Breast epithelium (tissue), 4 donors: ENCODE measurements at regions not wholly inside any gene's neighbourhood (a gene's known extent, or its start where the extent isn't known, plus 50 kb on each side); places are given as distances from the start of the nearest gene placed in this dataset.

Experiments used
- DNase-seq, 2 donors: peaks; one replicate each; pipeline ENCODE4 v3.0.0-alpha.2; 2019; ENCODE audit warnings: low spot score in 2 of 2
- H3K27ac ChIP-seq, 2 donors: fragments of 200-600 bp; sonication (generic) in 1 of 2; one replicate each; pipeline ENCODE4 v1.5.1; 2016 to 2019; ENCODE audit warnings: mild to moderate bottlenecking in 1 of 2
- H3K27me3 ChIP-seq, 2 donors: fragments of 200-600 bp; sonication (generic) in 1 of 2; one replicate each; pipeline versions ENCODE4 v1.5.1 to v1.6.0; 2017 to 2019; ENCODE audit warnings: control low read depth in 1 of 2, mild to moderate bottlenecking in 1 of 2
- H3K36me3 ChIP-seq: fragments of 200-600 bp; one replicate; pipeline ENCODE4 v1.5.1; 2019
- H3K4me1 ChIP-seq, 2 donors: fragments of 200-600 bp; sonication (generic); one replicate each; pipeline ENCODE4 v1.5.1; 2016 to 2019; ENCODE audit warnings: control low read depth in 1 of 2
- H3K4me3 ChIP-seq, 3 donors: fragments of 200-600 bp; sonication (generic); 1 replicate in 2 of 3; 2 replicates in 1 of 3; pipeline ENCODE4 v1.5.1; 2016 to 2019; ENCODE audit warnings: mild to moderate bottlenecking in 3 of 3, moderate library complexity in 2 of 3
- H3K9me3 ChIP-seq, 2 donors: fragments of 200-600 bp; sonication (generic) in 1 of 2; one replicate each; pipeline ENCODE4 v1.5.1; 2016 to 2019; ENCODE audit warnings: control low read depth in 1 of 2
- POLR2A ChIP-seq: fragments of 450-650 bp; IDR thresholded peaks from one replicate; pipeline ENCODE4 v1.6.1; 2016; ENCODE audit warnings: antibody characterized with exemption, mild to moderate bottlenecking, moderate library complexity
- POLR2AphosphoS5 ChIP-seq, 3 donors: sonication (generic); formaldehyde crosslinking; IDR thresholded peaks; one replicate each; pipeline ENCODE4 v1.6.1; 2017; ENCODE audit warnings: antibody characterized with exemption in 3 of 3
- intact Hi-C: fragments of 100-400 bp; cut with DNase I; formaldehyde crosslinking; loops from one replicate; pipeline ENCODE4 v1.15.1; 2023; ENCODE audit warnings: low total_unique reads
- TF ChIP-seq, protein P1 (sequence below), 3 donors: fragments of 450-650 bp; IDR thresholded peaks; one replicate each; pipeline ENCODE4 v1.5.1; 2016 to 2017; ENCODE audit warnings: antibody characterized with exemption in 3 of 3, mild to moderate bottlenecking in 3 of 3, moderate library complexity in 3 of 3

DNA sequence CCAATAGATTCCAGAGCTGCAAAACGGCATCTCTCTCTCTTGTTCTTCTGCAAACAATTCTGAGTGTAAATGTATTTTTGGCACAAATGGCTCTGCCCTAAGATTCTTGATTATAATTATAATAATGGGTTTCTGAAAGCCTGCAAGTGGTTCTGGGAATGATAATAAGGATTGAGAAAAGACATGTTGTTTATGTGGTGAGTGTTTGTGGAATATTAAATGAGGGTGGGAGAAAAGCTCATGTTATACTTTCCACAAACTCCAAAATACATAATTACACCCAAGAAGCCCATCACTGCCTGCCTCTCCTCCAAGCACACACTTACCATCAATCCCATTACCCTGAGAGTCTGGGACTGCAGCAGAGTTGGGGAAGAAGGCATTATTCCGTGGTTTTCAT, 460.0 kb upstream of the BRINP1 start:
- intact Hi-C loops: no loop called here
- Histone ChIP-seq H3K27ac (no peak overlapping the region), H3K4me3 (no peak overlapping the region), H3K36me3 (no peaks in the 10 kb centered on the region), H3K4me1 (no peaks in the 10 kb centered on the region), H3K27me3 (no peaks in the 10 kb centered on the region), H3K9me3 (no peaks in the 10 kb centered on the region)
- no peak for TF ChIP-seq POLR2A
- TF ChIP-seq, protein P1, sequence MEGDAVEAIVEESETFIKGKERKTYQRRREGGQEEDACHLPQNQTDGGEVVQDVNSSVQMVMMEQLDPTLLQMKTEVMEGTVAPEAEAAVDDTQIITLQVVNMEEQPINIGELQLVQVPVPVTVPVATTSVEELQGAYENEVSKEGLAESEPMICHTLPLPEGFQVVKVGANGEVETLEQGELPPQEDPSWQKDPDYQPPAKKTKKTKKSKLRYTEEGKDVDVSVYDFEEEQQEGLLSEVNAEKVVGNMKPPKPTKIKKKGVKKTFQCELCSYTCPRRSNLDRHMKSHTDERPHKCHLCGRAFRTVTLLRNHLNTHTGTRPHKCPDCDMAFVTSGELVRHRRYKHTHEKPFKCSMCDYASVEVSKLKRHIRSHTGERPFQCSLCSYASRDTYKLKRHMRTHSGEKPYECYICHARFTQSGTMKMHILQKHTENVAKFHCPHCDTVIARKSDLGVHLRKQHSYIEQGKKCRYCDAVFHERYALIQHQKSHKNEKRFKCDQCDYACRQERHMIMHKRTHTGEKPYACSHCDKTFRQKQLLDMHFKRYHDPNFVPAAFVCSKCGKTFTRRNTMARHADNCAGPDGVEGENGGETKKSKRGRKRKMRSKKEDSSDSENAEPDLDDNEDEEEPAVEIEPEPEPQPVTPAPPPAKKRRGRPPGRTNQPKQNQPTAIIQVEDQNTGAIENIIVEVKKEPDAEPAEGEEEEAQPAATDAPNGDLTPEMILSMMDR (IDR thresholded peaks at IDR 0.05): no peak
- TF ChIP-seq POLR2AphosphoS5 (IDR thresholded peaks at IDR 0.05): no peak
- no peak for DNase-seq

DNA sequence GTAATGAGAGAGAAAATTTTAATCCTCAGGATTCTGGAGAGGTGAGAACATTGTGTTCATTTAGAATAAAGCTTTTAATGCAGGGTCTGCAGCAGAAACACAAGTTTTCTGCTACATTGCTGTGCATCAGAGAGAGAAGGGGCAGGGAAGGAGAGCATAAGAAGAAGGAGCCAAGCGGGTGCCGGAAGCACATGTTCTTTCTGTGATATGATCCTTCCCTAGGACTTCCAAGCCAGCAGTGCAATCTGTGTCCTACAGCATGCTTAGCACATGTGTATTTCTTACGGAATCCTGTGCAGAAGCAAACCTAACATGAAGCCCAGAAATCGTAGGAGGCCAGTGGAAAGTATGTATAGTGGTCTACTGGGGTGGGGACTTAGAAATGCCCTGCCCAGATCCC, 458.3 kb upstream of the BRINP1 start:
- no peak for DNase-seq
- TF ChIP-seq, protein P1 (IDR thresholded peaks at IDR 0.05): no peak
- TF ChIP-seq POLR2A (no peak), POLR2AphosphoS5 (IDR thresholded peaks at IDR 0.05) (no peak)
- no peak overlapping the region for H3K4me3 ChIP-seq
- H3K36me3 ChIP-seq: no peaks in the 10 kb centered on the region
- H3K27me3 ChIP-seq: no peaks in the 10 kb centered on the region
- no peaks in the 10 kb centered on the region for H3K9me3 ChIP-seq
- intact Hi-C loops: no loop called here
- H3K27ac ChIP-seq: no peak overlapping the region
- H3K4me1 ChIP-seq: no peaks in the 10 kb centered on the region

DNA sequence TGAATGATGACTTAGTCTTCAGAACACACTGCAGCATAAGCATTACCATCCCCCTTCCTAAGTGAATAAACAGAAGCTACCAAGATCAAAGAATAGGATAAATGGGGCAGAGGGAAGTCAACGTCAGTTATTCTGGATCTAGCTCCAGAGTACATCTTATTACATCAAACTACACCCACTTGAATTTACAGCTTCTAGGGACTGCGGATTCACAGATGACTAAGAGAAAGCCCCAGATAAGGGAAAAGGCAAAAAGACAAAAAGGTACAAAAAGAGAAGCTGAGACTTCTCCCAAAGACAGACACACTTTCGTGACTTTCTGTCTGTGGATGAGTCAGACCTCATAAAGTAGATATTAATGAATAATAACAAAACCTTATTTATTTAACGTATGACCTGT, 457.9 kb upstream of the BRINP1 start:
- DNase-seq: no peak
- no peak for TF ChIP-seq POLR2AphosphoS5 (IDR thresholded peaks at IDR 0.05)
- no peak for TF ChIP-seq POLR2A
- TF ChIP-seq, protein P1 (IDR thresholded peaks at IDR 0.05): no peak
- Histone ChIP-seq H3K9me3 (no peaks in the 10 kb centered on the region), H3K4me3 (no peak overlapping the region), H3K27me3 (no peaks in the 10 kb centered on the region), H3K27ac (no peak overlapping the region), H3K4me1 (no peaks in the 10 kb centered on the region), H3K36me3 (no peaks in the 10 kb centered on the region)
- intact Hi-C loops: no loop called here

DNA sequence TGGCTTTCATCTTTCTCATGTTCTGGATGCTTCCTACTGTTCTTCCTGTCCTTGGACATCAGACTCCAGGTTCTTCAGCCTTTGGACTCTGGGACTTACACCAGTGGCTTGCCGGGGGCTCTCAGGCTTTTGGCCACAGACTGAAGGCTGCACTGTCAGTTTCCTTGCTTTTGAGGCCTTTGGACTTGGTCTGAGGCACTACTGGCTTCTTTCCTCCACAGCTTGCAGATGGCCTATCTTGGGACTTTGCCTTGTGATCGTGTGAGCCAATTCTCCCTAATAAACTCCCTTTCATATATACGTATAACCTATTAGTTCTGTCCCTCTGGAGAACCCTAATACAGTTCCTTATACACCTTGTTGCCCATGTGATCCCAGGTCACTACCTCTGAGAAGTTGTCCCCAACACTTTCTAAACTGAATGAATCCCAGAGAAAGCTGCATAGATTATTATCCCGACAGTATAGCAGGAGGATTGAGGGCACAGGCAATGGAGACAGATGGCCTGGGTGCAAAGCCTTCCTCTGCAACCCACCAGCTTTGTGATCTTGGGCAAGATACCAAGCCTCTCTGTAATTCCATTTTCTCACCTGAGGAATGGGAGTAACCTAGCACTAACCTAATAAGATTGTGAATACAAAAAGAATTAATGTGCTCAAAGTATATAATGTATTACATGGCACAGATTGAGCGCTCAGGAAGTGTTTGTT, 449.6 kb upstream of the BRINP1 start:
- Histone ChIP-seq H3K36me3 (no peaks in the 10 kb centered on the region), H3K9me3 (no peaks in the 10 kb centered on the region), H3K4me3 (no peak overlapping the region), H3K27me3 (no peaks in the 10 kb centered on the region), H3K4me1 (no peaks in the 10 kb centered on the region), H3K27ac (no peak overlapping the region)
- intact Hi-C loops: no loop called here
- TF ChIP-seq, protein P1 (IDR thresholded peaks at IDR 0.05): no peak
- TF ChIP-seq POLR2AphosphoS5 (IDR thresholded peaks at IDR 0.05) (no peak), POLR2A (no peak)
- no peak for DNase-seq

DNA sequence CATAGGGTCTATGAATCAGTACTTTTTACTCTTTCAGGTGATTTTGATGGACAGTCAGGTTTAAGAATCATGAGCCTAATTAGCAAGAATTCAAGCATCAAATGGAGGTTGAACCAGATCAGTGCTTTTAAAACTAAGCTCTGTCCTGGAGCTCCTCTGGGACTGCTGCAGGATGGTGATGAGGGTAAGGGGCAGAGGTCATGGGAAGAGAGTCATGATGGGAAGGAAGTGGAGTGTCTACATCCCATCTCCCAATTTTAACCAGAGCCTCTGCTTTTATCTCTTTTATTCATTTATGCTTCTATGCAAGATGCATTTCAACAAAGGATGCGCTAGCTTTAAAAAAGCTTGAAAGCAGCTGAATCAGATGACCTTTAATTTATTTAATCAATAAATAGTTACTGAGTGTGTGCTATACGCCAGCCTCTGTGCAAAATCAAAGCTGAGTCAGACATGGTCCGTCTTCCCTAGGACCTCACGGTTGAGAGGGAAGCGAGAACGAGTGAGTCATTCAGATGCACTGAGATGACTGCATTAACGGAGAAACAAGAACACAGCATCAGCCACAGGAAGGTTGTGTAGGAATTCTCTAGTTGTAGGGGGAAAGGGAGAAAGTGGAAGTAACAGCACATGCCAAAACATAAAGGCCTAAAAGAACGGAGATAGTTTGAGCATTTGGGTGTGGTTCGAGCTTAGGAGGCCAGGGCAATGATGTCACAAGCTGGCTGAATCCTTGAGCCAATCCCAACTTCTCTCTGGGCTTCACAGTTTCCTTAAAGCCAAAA, 441.6 kb upstream of the BRINP1 start:
- Histone ChIP-seq H3K36me3 (no peaks in the 10 kb centered on the region), H3K4me3 (no peak overlapping the region), H3K9me3 (no peaks in the 10 kb centered on the region), H3K27me3 (no peaks in the 10 kb centered on the region), H3K27ac (no peak overlapping the region), H3K4me1 (no peaks in the 10 kb centered on the region)
- TF ChIP-seq, protein P1 (IDR thresholded peaks at IDR 0.05): no peak
- no peak for TF ChIP-seq POLR2A
- no peak for TF ChIP-seq POLR2AphosphoS5 (IDR thresholded peaks at IDR 0.05)
- no peak for DNase-seq
- intact Hi-C loops: no loop called here
